LNCaP clone FGC (cell line): ENCODE measurements at regions not wholly inside any gene's neighbourhood (a gene's known extent, or its start where the extent isn't known, plus 50 kb on each side); places are given as distances from the start of the nearest gene placed in this dataset.

Experiments
- DNase-seq: peaks from one replicate; pipeline ENCODE4 v3.0.0-alpha.2; 2011; ENCODE audit warnings: low read depth
- H3K4me3 ChIP-seq: 2 replicates; pipeline ENCODE4 v1.5.1; 2011; ENCODE audit warnings: mild to moderate bottlenecking, low read depth, low read length, control low read depth
- TF ChIP-seq, protein P1 (sequence below): IDR thresholded peaks from 2 replicates; pipeline ENCODE4 v1.5.1; 2012; ENCODE audit warnings: mild to moderate bottlenecking; ENCODE audit not compliant: control insufficient read depth, insufficient read depth; ENCODE audit errors: extremely low read depth

DNA sequence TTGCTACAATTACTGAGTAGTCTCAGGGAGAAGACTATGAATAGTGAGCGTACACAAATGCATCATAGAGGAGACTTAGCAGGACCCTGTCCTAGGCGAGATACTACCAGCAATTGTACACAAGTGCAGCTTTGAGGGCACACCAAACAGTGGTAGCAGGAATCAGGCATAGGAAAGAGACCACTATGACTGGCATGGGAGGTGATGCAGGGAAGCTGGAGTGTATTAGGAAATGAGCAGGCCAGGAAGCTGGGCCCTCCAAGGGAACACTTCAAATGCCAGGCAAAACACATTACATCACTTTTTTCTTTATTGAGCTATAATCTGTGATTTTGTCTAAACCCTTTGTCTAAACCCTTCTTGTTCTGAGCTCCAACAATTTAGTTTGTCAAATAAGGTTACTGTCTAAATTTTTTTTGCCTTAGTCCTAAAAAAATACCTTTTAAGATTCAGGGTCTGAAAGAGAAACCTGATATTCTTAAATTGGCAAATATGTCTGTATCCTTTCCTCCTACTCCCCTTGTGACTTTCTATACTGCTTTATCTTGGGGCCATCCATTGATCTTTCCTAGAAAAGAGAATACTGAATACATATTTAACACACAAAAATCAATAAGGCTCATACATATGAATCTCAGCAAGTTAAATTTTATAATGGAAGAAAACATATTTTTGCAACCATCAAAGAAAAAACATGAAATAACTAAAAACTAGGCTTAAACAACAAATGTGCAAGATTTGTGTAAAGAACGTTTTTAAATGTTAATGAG, 193.8 kb upstream of the PHYHIPL start:
- DNase-seq = no peak
- TF ChIP-seq, protein P1, sequence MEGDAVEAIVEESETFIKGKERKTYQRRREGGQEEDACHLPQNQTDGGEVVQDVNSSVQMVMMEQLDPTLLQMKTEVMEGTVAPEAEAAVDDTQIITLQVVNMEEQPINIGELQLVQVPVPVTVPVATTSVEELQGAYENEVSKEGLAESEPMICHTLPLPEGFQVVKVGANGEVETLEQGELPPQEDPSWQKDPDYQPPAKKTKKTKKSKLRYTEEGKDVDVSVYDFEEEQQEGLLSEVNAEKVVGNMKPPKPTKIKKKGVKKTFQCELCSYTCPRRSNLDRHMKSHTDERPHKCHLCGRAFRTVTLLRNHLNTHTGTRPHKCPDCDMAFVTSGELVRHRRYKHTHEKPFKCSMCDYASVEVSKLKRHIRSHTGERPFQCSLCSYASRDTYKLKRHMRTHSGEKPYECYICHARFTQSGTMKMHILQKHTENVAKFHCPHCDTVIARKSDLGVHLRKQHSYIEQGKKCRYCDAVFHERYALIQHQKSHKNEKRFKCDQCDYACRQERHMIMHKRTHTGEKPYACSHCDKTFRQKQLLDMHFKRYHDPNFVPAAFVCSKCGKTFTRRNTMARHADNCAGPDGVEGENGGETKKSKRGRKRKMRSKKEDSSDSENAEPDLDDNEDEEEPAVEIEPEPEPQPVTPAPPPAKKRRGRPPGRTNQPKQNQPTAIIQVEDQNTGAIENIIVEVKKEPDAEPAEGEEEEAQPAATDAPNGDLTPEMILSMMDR = no peak
- H3K4me3 ChIP-seq = no peak overlapping the region

DNA sequence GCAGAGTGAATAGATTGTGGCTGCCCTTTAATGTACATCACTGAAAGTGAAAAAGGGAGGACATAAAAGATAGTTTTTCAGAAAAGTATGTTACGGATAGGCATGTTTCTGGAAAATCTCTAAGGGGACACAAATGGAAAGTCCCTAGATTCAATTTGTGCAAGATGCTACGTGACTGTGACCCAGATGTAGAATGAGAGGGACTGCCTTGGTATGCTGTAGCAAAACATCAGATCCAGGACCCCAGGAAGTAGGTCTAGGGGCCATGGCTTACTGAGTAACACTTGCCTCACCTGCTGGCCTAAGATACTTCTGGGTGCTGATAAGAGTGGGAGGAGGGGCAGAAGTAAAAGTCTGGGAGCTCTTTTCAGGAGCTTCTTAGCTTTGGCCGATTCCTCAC, 191.2 kb upstream of the PHYHIPL start:
- H3K4me3 ChIP-seq = no peak overlapping the region
- TF ChIP-seq, protein P1 = no peak
- no peak for DNase-seq

DNA sequence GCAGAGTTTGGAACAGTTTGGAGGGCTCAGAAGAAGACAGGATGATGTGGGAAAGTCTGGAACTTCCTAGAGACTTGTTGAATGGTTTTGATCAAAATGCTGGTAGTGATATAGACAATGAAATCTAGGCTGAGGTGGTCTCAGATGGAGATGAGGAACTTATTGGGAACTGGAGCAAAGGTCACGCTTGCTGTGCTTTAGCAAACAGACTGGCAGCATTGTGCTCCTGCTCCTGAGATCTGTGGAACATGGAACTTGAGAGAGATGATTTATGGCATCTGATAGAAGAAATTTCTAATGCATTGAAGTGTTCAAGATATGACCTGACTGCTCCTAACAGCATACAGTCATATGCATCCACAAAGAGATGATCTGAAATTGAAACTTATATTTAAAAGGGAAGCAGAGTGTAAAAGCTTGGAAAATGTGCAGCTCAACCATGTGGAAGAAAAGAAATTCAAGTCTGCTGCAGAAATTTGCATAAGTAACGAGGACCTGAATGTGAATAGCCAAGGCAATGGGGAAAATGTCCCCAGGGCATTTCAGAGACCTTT, 186.9 kb upstream of the PHYHIPL start:
- DNase-seq = no peak
- no peak overlapping the region for H3K4me3 ChIP-seq
- TF ChIP-seq, protein P1 = no peak

DNA sequence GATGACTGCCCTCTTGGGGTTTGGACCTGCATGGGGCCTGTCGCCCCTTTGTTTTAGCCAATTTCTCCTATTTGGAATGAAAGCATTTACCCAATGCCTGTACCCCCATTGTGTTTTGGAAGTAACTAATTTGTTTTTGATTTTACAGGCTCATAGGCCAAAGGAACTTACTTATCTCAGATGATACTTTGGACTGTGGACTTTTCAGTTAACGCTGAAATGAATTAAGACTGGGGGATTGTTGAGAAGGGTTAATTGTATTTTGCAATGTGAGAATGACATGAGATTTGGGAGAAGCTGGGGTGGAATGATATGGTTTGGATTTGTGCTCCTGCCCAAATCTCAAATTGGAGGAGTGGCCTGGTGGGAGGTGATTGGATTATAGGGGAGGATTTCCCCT, 185.8 kb upstream of the PHYHIPL start:
- TF ChIP-seq, protein P1 = no peak
- H3K4me3 ChIP-seq = no peak overlapping the region

DNA sequence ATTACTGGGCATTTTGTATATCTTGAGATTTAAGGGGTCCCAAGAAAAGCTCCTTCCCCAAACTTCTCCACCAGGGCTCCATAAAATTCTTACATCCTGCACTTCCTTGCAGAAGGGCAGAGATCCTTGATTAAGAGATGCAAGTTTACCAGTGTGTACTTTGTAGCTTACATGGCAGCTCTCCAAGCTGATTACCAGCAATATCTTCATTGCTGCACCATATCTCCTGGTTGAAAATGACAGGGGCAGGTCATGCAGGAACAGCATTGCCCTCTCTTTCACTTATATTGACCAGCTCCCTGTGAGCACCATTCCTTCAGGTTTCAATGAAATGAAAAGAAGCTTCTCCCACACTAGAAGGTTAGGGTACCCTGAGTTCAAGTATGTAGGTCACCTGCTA, 184.6 kb upstream of the PHYHIPL start:
- TF ChIP-seq, protein P1 = no peak
- H3K4me3 ChIP-seq = no peak overlapping the region
- no peak for DNase-seq

More for the DNA sequence above, 185.8 kb upstream of the PHYHIPL start:
- DNase-seq = no peak

DNA sequence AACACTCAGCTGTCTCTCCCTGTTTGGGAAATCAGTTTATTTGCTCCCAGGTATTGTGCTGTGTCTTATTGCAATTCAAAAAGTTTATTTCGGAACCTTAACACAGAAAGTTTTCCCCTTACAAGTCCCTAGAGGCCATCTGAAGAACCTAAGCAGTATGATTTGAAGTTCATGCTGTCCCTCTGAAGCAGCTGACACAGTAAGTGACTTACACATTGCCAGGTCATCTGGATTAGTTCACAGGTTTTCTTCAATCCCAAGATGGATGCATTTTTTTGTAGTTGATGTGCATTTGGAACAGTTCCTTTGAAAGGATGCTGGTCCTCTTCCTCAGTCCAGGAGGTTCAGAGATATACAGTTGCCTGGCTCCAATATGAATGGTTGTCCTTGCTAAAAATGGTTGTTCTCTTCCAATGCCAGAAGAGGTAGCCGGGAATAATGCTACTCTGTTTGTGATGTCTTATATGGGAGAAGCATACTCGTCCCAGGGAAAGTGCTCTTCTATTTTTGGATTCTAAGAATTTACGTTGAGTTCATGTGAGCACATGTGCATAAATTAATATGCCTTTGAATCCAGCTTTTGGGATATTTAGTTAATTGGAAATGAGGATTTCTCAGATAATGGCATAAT, 183.5 kb upstream of the PHYHIPL start:
- TF ChIP-seq, protein P1 = no peak
- H3K4me3 ChIP-seq = no peak overlapping the region
- no peak for DNase-seq
